ENCODE measurements at regions not wholly inside any gene's neighbourhood (a gene's known extent, or its start where the extent isn't known, plus 50 kb on each side); places are given as distances from the start of the nearest gene placed in this dataset.
"Not testable (repeated sequence)": the region's sequence is repeated elsewhere in the genome, so short reads cannot be mapped to it uniquely, and the experiment has no call there.

DNA sequence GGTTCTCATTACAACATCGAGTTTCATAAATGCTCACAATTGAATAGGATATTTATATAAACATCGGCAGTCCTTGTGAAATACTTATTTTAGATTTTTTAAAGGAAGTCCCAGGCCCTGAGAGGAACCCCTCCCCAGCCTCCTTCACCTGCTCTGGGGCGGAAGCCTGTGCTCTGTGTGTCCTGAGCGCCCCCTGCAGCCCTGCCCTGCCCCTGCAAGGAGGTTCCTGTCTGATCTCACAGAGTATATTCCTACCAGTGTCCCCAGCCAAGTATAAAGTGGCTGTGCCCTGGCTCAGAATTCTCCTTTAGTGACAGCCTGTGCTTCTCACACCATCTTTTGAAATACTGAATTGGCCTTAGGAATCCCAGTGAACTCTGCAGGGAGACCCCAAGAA lies 659.5 kb downstream of the TMEM121 start:
- DNase-seq: peak; percentile 77

DNA sequence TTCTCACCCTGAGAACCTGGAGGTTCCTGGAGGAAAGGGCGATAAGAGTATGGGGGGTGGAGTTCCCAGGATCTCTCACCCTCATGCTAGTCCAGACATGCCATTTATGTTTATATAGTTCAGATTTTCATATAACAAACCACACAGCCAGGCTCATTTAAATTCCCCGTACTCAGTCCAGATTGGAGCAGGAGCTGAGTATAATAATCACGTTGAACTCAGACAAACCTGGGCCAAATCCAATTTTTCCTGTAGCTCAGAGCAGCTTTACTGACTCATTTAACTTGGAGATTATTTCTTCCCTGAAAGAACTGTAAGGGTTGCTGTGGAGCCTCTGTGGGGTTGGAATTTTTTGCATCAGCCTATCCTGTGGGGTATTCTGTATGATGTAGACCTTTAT lies 660.8 kb downstream of the TMEM121 start:
- DNase-seq: no peak

DNA sequence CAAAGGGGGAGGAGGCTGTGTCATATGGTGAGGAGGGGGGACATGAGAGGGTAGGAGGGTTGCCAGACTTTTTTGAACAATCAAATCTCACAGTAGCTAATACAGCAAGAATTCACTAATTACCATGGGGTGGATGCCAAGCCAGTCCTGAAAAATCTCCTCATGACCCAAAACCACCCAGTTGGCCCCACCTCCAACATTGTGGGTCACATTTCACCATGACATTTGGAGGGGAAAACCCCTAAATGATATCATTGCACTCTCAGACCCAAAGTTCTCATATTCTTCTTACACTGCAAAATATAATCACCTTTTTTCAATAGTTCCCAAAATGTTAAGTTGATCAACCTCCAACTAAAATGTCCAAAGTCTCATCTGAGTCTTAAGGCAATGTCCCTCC lies 666.3 kb downstream of the TMEM121 start:
- peak; percentile 48 for DNase-seq

DNA sequence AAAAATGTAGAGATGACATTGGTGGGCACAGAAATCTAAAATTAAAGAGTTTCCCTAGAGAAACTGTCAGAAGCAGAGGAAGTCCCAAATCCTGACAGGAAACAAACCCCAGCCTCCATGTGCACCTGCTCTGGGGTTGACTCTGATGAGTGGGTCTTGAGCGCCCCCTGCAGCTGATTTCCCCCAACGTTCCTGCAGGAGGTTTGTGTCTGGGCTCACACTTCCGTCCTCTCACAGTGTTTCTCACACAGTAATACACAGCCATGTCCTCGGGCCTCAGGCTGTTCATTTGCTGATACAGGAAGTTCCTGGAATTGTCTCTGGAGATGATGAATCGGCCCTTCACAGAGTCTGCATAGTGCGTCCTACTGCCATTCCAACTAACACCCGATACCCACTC lies 670.1 kb downstream of the TMEM121 start:
- DNase-seq: peak; percentile 89

DNA sequence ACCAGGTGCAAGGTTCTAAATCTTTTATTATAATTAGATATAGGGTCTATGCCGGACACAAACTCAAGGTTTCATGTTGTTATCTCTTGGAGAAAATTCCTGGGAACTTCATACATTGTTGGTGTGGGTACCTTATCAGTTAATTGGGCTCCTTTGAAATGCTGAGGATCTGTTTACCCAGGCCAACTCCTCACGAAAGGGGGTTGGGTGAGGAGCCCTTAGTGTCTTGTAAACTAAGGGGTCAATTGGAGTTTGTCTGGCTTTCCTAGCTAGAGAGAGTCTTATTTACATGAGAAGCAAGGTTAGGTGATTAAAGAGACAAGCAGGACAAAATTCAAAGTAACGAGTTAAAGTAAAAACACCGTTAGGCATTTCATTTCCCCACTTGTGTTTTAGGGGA lies 670.9 kb downstream of the TMEM121 start:
- not testable (repeated sequence) for DNase-seq

DNA sequence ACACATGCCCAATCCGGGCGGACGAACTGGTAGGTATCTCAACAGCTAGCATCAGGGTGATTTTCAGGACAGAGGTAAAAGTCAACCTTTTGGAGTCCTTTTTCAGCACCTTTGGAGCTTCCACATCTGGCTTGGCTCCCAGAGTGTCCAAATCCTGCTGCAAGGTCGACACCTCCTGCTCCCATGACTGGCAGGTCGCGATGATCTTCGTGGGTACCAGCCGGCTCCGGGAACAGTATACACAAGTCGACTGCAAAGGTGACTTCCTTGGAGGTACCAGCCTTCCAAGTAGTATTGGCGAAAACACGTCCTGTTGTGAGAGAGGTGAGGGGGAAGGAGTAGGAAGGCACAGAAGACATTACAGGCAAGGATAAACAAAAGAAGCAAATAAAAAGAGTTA lies 672.7 kb downstream of the TMEM121 start:
- no peak for DNase-seq

DNA sequence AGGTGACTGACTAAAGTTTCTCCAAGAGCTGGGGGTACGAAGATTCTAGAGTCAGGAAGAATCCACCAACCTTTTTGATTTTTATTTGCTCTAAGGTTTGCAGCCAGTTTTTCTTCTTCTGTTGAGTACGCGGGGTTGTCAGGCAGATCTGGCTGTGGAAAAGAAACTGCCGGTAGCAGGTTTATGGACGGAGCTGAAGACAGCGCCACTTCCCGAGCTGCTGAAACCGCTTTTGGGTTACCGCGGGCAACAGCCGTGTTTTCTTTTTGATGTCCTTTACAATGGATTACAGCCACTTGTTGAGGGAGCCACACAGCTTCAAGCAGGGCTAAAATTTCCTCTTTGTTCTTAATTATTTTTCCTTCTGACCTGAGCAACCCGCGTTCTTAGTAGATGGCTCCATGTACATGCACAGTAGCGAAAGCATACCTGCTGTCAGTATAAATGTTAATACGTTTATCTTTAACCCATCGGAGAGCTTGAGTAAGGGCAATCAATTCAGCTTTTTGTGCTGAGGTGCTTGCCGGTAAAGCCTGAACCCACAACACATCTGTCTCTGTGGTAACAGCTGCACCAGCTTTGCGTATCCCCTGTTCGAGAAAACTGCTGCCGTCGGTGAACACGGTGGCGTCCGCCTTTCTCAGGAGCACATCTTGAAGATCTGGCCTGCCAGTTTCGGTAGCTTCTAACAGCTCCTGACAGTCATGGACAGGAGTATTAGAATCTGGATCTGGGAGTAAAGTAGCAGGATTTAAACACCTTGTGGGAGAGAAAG lies 674.3 kb downstream of the TMEM121 start:
- no peak for DNase-seq

DNA sequence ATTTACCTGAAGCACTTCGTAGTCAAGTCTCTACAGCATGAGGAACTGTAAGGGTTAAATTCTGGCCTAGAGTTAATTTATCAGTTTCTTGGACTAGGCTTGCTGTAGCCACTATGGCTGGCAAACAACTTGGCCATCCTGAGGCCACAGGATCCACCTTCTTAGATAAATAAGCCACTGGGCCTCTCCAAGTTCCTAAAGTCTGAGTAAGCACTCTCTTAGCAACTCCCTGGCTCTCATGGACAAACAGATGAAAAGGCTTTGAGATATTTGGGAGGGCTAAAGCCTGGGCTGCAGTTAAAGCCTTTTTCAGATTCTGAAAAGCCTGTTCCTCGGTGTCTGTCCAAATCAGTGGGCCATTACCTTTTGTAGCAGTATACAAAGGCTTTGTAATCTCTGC lies 675.0 kb downstream of the TMEM121 start:
- DNase-seq: no peak

DNA sequence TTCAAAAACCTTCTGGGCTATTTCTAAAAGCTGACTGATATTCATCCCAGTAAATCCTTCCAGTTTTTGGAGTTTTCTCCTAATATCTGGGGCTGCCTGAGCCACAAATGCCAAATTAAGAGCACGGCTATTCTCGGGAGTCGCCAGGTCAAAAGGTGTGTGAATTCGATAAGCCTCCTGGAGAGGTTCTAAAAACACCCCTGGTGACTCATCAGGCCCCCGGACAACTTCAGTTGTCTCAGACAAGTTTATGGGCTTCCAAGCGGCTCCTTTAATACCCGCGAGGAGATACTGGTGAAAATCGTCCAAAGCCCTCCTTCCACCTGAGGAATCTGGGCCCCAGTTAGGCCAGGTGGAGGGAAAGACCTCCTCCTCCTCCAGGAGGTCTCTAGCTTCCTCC lies 677.1 kb downstream of the TMEM121 start:
- no peak for DNase-seq

DNA sequence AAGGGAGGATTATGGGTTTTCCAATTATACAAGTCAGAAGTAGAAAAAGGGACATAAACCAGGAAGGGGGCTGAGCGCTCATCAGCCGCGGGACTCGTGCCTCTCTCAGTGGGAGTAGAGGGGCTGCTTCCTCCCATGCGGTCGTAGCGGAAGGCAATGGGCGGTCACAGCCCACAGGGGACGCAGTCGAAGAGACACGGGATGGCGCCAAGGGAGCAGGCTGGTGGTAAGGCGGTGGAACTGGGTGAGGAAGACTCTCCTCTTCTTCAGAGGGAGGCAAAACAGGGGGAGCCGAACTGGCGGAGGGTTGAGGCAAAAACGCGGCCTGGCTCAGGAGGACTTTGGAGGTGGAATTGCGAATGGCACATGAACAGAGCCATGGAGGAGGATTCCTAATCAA lies 677.7 kb downstream of the TMEM121 start:
- no peak for DNase-seq

DNA sequence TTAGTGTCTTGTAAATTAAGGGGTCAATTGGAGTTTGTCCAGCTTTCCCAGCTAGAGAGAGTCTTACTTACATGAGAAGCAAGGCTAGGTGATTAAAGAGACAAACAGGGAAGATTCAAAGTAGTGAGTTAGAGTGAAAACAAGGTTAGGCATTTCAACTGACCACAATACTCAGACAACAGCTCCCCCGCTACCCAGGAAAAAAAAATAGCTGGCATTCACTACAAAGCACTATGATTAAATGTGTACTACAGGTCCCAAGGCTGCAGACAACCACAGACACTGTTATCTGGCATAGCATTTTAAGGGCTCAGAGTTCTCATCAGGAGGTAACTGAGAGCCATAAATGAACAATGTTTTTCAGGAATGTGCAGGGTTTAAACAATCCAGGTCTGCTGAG lies 680.9 kb downstream of the TMEM121 start:
- DNase-seq: no peak

DNA sequence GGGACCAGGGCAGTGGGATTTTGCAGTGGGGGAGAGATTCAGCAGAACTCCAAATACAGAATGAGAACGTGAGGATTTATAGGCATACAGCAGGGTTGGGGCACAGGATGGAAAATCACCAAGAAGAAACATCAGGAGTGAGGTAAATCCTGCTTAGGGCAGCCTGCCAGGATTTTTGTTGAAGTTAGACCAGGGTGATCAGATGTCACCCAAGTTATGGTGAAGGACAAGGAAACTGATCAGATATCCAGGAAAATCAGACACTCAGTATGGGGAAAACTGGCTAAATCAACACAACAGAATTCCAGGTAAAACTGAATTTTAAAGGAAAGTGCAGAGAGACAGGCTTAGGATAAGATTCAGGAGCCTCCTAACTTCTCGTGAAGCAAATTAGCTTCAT lies 682.4 kb downstream of the TMEM121 start:
- DNase-seq: no peak

DNA sequence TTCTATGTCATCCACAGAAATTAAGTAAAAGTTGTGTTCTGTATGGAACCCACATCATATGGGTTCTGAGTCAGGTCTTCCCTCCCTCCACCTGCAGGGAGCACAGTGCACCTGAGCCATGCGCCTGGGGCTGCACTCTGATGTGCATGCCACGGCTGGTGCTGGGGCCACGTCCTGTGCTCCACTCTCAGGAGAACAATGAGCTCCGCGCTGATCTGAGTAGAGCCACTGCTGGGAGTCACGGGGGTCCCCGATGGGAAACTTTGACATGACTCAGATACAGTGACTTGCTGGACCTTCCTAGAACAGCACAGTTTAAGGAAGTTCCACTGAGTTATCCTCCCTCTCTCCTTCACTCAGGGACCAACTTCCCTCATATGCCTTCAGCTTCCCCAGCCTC lies 683.4 kb downstream of the TMEM121 start:
- no peak for DNase-seq

DNA sequence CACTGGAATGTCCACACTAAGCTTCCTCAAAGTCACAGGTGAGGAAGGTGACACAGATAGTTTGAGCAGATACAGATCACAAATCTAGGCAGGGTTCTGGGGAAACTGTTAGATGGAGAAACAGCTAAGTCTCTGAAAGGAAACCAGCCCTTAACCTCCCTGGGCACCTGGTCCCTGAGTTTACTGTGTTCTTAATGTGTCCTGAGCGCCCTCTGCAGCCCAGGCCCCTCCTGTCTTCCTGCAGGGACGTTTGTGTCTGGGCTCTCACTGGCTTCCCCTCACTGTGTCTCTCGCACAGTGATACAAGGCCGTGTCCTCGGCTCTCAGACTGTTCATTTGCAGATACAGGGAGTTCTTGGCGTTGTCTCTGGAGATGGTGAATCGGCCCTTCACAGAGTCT lies 684.3 kb downstream of the TMEM121 start:
- peak; percentile 46 for DNase-seq

DNA sequence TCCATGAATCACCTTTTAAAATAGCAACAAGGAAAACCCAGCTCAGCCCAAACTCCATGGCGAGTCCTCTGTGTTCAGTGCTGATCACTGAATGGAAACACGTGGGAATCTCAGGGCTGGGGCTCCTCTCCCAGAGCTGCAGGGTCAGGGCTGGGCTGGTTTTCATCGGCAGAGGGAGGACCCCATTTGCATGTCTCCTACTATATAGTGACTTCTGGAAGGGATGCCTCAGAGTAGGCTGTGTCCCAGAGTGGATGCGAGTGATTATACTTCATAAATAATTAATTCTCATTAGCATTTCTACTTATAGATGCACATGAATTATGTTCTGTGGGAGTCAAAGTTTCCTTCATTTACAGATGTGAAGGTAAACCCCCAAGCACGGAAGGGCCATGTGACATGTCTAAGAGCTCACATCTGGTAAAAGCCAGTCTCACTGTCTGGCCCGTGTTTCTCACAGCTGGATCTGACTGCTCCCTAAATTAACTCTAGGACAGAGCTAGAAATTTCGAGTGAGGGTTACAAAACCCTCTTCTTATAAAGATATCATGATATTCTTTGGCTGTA lies 685.0 kb downstream of the TMEM121 start:
- DNase-seq: no peak

DNA sequence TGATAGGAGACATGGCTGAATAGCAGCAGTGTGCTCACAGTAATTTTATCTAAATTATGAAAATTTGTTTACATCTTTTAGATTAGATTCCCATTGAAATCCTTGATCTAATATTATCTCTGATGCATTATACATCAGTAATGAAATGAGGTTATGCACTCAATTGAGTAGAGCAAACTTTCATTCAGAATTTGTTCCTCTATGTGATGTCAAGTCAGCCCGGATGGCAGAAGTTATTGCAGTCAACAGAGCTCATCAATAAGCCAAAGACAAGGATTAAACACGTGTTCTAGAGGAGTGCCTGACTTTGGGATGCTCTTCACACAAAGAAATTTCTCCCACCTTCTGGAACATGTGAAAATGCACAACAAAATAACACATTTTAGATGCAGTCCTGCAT lies 688.8 kb downstream of the TMEM121 start:
- no peak for DNase-seq

DNA sequence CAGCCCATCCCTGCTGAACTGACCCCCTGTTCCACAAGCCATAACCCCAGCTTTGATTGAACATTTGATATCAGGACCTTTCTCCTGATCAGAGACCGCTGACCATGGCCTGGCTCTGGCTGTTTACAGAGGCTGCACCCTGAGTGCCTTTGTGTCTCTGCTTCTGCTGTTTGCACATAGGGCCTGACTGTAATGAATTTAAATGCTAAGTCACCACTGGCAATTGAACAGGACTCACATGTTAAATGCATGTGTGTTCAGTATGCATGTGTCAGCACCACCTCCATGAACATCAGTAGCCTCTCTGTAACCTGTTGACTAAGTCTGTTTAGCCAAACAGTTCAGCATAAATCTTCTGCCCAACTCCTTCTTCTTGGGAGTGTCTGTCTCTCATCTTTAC lies 690.3 kb downstream of the TMEM121 start:
- no peak for DNase-seq

DNA sequence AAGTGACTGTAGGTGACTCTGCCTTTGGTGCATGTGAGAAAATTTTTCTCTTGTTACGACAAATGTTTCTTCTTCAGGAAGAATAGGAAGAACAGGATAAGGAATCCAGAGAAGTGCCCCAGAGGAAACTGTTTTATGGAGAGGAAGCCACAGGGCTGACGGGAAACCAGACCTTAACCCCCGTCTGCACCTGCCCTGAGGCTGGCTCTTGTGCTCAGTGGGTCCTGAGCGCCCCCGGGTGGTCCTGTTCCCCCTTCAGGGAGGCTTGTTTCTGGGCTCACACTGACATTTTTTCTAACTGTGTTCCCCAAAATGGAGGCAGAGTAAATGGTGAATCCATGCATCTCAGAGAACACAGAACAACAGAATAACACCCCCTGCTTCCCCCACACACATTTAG lies 691.8 kb downstream of the TMEM121 start:
- DNase-seq: no peak

DNA sequence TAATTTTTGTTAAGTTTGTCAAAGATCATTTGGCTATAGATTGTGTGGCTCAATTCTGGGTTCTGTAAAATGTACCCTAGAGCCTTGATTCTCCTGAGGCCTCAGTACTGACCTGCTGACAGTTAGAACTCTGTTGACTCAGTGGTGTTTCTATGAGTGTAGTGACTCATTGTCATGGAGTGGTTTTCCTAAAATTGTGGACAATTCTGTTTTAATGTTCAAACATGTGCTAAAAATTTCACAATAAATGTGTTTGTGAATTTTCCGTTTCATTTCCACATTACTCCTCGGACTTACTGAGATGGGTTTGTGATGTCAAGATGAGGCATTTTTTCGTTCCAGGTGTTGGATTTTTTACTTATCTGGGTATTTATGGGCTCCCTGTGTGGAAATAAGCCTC lies 695.9 kb downstream of the TMEM121 start:
- no peak for DNase-seq

DNA sequence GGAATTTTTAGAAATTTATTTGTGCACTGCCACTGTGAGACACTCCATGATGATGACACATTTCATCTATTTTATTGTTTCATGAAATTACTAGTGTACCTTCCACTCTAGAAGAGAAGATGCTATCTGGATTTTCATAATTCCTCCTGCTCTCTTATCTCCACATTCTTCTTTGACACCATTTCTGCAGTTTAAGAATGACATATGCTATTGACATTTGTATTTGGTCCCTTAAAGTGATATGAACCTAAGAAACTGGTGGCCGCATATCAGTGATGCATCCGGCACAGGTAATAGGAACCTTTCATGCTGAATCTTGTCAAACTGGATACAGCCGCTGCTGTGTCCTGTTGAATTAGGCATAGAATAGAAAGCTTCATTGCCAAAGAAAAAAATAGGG lies 696.3 kb downstream of the TMEM121 start:
- no peak for DNase-seq

DNA sequence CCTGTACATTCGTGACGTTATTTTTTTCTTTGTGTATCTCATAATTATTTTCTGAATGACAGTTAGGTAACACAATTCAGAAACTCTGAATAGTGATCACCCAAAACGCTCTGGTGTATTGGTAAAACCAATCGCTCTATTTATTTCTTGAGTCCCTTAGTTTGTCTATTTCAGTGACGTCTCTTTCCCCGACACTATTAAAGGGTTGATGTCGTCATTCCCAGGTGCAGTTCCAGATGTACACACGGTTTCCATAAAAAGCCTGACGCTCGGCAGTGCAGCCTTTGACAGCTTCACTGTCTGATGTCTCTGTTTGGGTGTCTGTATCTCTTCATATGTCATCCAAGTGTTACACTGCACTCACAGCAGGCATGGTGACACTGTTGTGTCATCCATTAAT lies 701.4 kb downstream of the TMEM121 start:
- DNase-seq: no peak

DNA sequence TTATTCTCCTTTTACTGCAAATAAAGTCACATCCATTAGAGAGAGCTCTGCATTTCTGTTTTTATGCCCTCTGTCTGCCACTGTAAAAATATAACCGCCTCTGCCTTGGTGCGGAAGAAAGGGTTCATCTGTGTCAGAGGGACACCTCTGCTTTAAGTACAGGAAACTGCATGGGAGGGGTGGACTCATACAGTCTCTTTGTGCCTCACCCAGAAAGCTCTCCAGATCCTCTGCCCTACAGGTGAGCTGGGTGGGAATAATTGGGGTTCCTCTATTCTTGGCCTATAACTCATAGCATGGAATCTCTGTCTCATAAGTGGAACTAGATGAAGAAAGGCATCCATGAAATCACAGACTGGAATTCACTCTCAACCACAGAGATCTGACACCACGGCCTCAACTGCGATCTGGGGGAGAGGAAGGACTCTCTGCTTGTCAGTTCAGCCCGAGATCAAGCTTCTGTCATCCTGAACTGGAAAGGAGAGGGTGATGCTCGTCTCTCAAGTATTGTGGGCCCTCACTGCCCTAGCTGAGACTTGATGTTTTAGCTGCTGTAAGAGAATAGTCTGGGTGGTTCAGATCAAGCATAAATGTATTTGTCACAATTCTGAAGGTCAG lies 702.3 kb downstream of the TMEM121 start:
- no peak for DNase-seq

DNA sequence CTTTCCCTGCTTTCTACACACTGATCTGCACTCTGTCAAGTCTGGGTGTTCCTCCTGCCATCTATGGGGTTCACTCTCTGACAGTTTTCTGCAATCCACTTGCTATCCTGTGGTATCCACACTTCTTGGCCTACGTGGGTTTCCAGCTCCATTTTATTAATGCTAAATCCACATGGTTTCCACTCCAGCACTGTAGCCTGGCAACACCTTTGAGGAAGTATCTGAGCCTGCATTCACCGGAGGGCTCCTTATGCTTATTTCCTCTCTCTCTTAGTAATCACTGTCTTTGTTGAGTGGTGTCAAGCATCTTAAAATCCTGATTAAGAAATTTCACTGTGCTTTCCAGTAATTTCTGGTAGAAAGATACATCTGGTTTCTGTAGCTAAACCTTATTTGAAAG lies 703.7 kb downstream of the TMEM121 start:
- no peak for DNase-seq

DNA sequence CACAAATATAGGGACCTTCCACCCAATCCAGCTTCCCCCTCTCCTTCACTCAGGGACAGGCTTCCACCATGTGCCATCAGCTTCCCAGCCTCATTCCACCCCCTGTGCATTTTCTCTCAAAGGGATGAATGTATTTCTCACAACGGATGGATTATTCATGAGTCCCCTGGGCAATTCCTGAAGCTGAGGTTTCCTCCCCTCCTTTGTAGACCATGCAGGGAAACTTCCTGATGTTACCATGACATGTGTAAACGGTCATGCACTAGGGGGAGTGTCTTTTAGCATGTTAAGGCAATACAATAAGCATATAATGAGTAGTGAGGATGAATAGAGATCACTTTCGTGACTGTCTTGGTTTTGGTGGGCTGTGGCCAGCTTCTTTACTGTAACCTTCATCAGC lies 706.8 kb downstream of the TMEM121 start:
- not testable (repeated sequence) for DNase-seq

Data from stimulated activated CD8-positive, alpha-beta memory T cell treated with anti-CD3 and anti-CD28 coated beads, Interleukin-4, amount 100 ng/mL, for 48 hours (primary cell).